Ovary (tissue), 3 donors: ENCODE measurements at regions not wholly inside any gene's neighbourhood (a gene's known extent, or its start where the extent isn't known, plus 50 kb on each side); places are given as distances from the start of the nearest gene placed in this dataset.

Experiments used
- EP300 ChIP-seq: sonication (generic); formaldehyde crosslinking; IDR thresholded peaks from one replicate; pipeline ENCODE4 v1.6.1; 2017; ENCODE audit warnings: antibody characterized with exemption
- TF ChIP-seq, protein P1 (sequence below), 3 donors: fragments of 450-650 bp in 2 of 3; fragments of 200-600 bp in 1 of 3; IDR thresholded peaks; one replicate each; pipeline versions ENCODE4 v1.5.1 to v1.8.0; 2016 to 2022; ENCODE audit warnings: antibody characterized with exemption in 3 of 3, mild to moderate bottlenecking in 1 of 3
- donor health status: DM: no; HTN: no; CAD: no.

DNA sequence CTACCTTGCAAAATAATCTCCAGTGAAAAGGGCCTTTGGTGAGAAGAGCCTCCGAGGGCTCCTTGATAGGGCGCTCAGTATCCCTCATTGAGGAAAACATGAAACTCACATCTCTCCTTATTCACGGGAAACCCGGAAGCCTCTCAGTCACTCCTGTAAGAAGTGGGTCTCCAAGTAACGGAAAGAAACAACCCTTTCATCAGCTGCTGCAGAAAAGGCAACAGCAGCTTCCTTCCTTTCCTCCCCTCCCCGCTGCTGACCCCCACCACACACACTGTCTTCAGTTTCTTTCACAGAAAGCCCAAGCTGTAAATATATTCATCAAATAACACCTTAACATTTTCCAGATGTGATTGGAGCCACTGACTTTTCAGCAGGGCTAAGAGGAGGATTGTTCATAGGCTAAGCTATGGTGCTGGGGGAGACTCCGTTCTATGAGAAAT, 81.4 kb downstream of the C9orf152 start:
- TF ChIP-seq, protein P1, sequence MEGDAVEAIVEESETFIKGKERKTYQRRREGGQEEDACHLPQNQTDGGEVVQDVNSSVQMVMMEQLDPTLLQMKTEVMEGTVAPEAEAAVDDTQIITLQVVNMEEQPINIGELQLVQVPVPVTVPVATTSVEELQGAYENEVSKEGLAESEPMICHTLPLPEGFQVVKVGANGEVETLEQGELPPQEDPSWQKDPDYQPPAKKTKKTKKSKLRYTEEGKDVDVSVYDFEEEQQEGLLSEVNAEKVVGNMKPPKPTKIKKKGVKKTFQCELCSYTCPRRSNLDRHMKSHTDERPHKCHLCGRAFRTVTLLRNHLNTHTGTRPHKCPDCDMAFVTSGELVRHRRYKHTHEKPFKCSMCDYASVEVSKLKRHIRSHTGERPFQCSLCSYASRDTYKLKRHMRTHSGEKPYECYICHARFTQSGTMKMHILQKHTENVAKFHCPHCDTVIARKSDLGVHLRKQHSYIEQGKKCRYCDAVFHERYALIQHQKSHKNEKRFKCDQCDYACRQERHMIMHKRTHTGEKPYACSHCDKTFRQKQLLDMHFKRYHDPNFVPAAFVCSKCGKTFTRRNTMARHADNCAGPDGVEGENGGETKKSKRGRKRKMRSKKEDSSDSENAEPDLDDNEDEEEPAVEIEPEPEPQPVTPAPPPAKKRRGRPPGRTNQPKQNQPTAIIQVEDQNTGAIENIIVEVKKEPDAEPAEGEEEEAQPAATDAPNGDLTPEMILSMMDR (IDR thresholded peaks at IDR 0.05), result no peak
- no peak for TF ChIP-seq EP300
